Psoas muscle (tissue), 7 donors: ENCODE measurements at regions not wholly inside any gene's neighbourhood (a gene's known extent, or its start where the extent isn't known, plus 50 kb on each side); places are given as distances from the start of the nearest gene placed in this dataset.
"Not testable (repeated sequence)": the region's sequence is repeated elsewhere in the genome, so short reads cannot be mapped to it uniquely, and the experiment has no call there.

Experiments
- ATAC-seq, 4 donors: fragments of 200-7000 bp; cut with Tn5 transposase; one replicate each; pipeline ENCODE4 v1.9.1; 2020; ENCODE audit warnings: moderate library complexity in 3 of 4, mild to moderate bottlenecking in 2 of 4
- DNase-seq, 2 donors: peaks; one replicate each; pipeline ENCODE4 v3.0.0-alpha.2; 2020
- H3K27ac ChIP-seq: fragments of 200-600 bp; one replicate; pipeline ENCODE4 v1.8.0; 2022
- H3K27me3 ChIP-seq, 3 donors: fragments of 200-600 bp in 1 of 3; one replicate each; pipeline versions ENCODE4 v1.6.1 to v1.8.0; 2013 to 2022; ENCODE audit warnings: low read length in 2 of 3, mild to moderate bottlenecking in 2 of 3, moderate library complexity in 1 of 3; ENCODE audit not compliant: insufficient read depth in 3 of 3
- H3K36me3 ChIP-seq, 2 donors: fragments of 200-600 bp in 1 of 2; one replicate each; pipeline versions ENCODE4 v1.6.1 to v1.8.0; 2013 to 2022; ENCODE audit warnings: low read depth in 1 of 2, mild to moderate bottlenecking in 1 of 2, moderate library complexity in 1 of 2; ENCODE audit not compliant: insufficient read depth in 1 of 2
- H3K4me1 ChIP-seq: fragments of 200-600 bp; one replicate; pipeline ENCODE4 v1.8.0; 2022
- H3K4me3 ChIP-seq: fragments of 200-600 bp; one replicate; pipeline ENCODE4 v1.8.0; 2022; ENCODE audit warnings: mild to moderate bottlenecking
- H3K9me3 ChIP-seq: fragments of 200-600 bp; one replicate; pipeline ENCODE4 v1.8.0; 2022
- CTCF ChIP-seq: fragments of 200-600 bp; IDR thresholded peaks from one replicate; pipeline ENCODE4 v1.8.0; 2022; ENCODE audit warnings: antibody characterized with exemption
- WGBS, 3 donors: extraction: QIAGEN DNeasy Blood & Tissue Kit; methylation state at CpG; one replicate each; pipeline versions ENCODE4 v1.1.6 to v1.1.7; 2013; 5-methylcytosine and 5-hydroxymethylcytosine counted together
- intact Hi-C, 2 donors: fragments of 100-400 bp; cut with DNase I; formaldehyde crosslinking; loops; one replicate each; pipeline versions ENCODE4 v1.11.0 to v1.14.2; 2022
- donor health status: healthy with polysubstance abuse.
- donor health status: DM: no; HTN: no; CAD: no; lungs with moderate emphysema.
- donor health status: Bipolar disorder and iron deficiency.
- donor health status: healthy.
- donor health status: DM: yes; HTN: yes; CAD: no.
- donor health status: DM: no; HTN: no; CAD: no.
- donor health status: DM: yes; HTN: yes; CAD: no.

GRCh38 chr15:20204177-20204866 lies 337.3 kb downstream of the GOLGA6L6 start:
- H3K4me3 ChIP-seq, intact Hi-C loops, ATAC-seq, H3K4me1 ChIP-seq, H3K36me3 ChIP-seq, H3K27ac ChIP-seq, H3K9me3 ChIP-seq, H3K27me3 ChIP-seq, DNase-seq: not testable (repeated sequence)
- WGBS, 3 donors: 83 to 88% (median 85%) methylated on average over 14 to 18 of the region's 20 CpGs

GRCh38 chr15:20203649-20204150 lies 337.9 kb downstream of the GOLGA6L6 start:
- H3K36me3 ChIP-seq, H3K9me3 ChIP-seq, intact Hi-C loops, DNase-seq, H3K4me1 ChIP-seq, ATAC-seq, H3K27ac ChIP-seq, H3K4me3 ChIP-seq, H3K27me3 ChIP-seq: not testable (repeated sequence)
- 91 to 94% (median 91%) methylated on average over 18 to 29 of the region's 29 CpGs for WGBS, 3 donors

- H3K36me3 ChIP-seq, H3K9me3 ChIP-seq, H3K27me3 ChIP-seq, H3K27ac ChIP-seq, H3K4me1 ChIP-seq, H3K4me3 ChIP-seq, intact Hi-C loops, ATAC-seq, DNase-seq: not testable (repeated sequence)
- TF ChIP-seq CTCF: peak; percentile 14
- 65 to 71% (median 71%) methylated on average over 4 of the region's 4 CpGs for WGBS, 3 donors
These were observed 346.9 kb downstream of the GOLGA6L6 start for GRCh38 chr15:20194591-20195198.

GRCh38 chr15:20192982-20193929 lies 348.3 kb downstream of the GOLGA6L6 start:
- H3K4me3 ChIP-seq, H3K9me3 ChIP-seq, H3K27ac ChIP-seq, H3K4me1 ChIP-seq, H3K27me3 ChIP-seq, H3K36me3 ChIP-seq, intact Hi-C loops: not testable (repeated sequence)
- TF ChIP-seq CTCF: peak; percentile 25
- peak in 2 of 4 donors; percentile 66 to 67 for ATAC-seq
- 47 to 55% (median 49%) methylated on average over 15 of the region's 16 CpGs for WGBS, 3 donors
- peak in 1 of 2 donors; percentile 64 for DNase-seq

- intact Hi-C loops, H3K27me3 ChIP-seq, H3K27ac ChIP-seq, ATAC-seq, H3K4me1 ChIP-seq, H3K9me3 ChIP-seq, H3K36me3 ChIP-seq, H3K4me3 ChIP-seq, DNase-seq: not testable (repeated sequence)
- WGBS, 3 donors: 67 to 74% (median 69%) methylated on average over 6 of the region's 6 CpGs
These were observed 350.0 kb downstream of the GOLGA6L6 start for GRCh38 chr15:20191508-20192125.

- H3K4me3 ChIP-seq, H3K27me3 ChIP-seq, H3K4me1 ChIP-seq, H3K9me3 ChIP-seq, intact Hi-C loops, DNase-seq, H3K27ac ChIP-seq, ATAC-seq, H3K36me3 ChIP-seq: not testable (repeated sequence)
- 37 to 56% (median 44%) methylated on average over 4 of the region's 4 CpGs for WGBS, 3 donors
These were observed 353.0 kb downstream of the GOLGA6L6 start for GRCh38 chr15:20188611-20189010.

GRCh38 chr15:20187370-20188355 lies 353.9 kb downstream of the GOLGA6L6 start:
- H3K9me3 ChIP-seq, H3K36me3 ChIP-seq, H3K4me3 ChIP-seq, intact Hi-C loops, ATAC-seq, H3K4me1 ChIP-seq, H3K27me3 ChIP-seq, DNase-seq, H3K27ac ChIP-seq: not testable (repeated sequence)
- WGBS, 3 donors: 47 to 56% (median 49%) methylated on average over 1 of the region's 1 CpG

- not testable (repeated sequence) for H3K27ac ChIP-seq
- WGBS, 3 donors: 81 to 86% (median 86%) methylated on average over 6 of the region's 13 CpGs
These were observed 356.7 kb downstream of the GOLGA6L6 start for GRCh38 chr15:20184879-20185278.

More at GRCh38 chr15:20184879-20185278, 356.7 kb downstream of the GOLGA6L6 start:
- intact Hi-C loops, DNase-seq, H3K9me3 ChIP-seq, H3K4me1 ChIP-seq, ATAC-seq, H3K4me3 ChIP-seq, H3K36me3 ChIP-seq, H3K27me3 ChIP-seq: not testable (repeated sequence)
